BJ (cell line): ENCODE measurements at regions not wholly inside any gene's neighbourhood (a gene's known extent, or its start where the extent isn't known, plus 50 kb on each side); places are given as distances from the start of the nearest gene placed in this dataset.

ENCODE experiments used
- CTCF ChIA-PET: fragments of 350-600 bp; formaldehyde crosslinking; extraction: SDS; loops from one replicate; lab custom pipeline; 2021; ENCODE audit warnings: antibody characterized with exemption, inconsistent platforms; lab: Yijun Ruan, JAX
- POLR2A ChIA-PET: fragments of 300-600 bp; sonication (Branson Sonifier 250); formaldehyde crosslinking; extraction: SDS; loops from one replicate; lab custom pipeline; 2021; ENCODE audit warnings: antibody characterized with exemption; lab: Charles Lee
- DNase-seq: peaks from one replicate; pipeline ENCODE4 v3.0.0-alpha.2; 2011; ENCODE audit warnings: low read depth
- H3K27me3 ChIP-seq: 2 replicates; pipeline ENCODE4 v1.6.0; 2011; ENCODE audit warnings: low read length; ENCODE audit not compliant: control insufficient read depth, insufficient read depth
- H3K36me3 ChIP-seq: 2 replicates; pipeline ENCODE4 v1.5.1; 2011; ENCODE audit warnings: low read length; ENCODE audit not compliant: control insufficient read depth, insufficient read depth
- H3K4me3 ChIP-seq: 2 replicates; pipeline ENCODE4 v1.5.1; 2011; ENCODE audit warnings: low read depth, mild to moderate bottlenecking, control low read depth, low read length
- TF ChIP-seq, protein P1 (sequence below): IDR thresholded peaks from 2 replicates; pipeline ENCODE4 v1.5.1; 2011; ENCODE audit warnings: low read depth, mild to moderate bottlenecking, control low read depth, inconsistent platforms, low read length, moderate library complexity; ENCODE audit not compliant: insufficient read depth

DNA sequence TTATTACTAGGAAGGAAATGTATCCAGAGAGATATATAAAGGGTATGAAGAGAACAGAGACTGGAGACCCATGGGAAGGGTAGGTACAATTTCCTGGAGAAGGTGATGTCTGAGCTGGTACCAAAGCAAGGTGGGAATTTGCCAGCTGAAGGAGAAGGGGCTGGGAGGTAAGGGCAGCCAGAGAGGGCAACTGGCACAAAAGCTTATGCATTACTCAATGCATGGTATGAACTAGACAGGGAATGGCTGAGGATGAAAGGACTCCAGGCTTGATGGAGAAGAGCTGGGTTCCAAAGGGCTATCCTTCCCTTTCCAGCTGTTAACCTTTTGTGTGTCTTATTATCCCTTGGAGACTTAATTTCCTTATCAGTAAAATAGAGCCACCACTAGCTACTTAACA is 113.6 kb upstream of the GADD45A start:
- ChIA-PET CTCF (interaction anchor here (1.1 to 5.8 kb wide), 6 partner anchors 10 to 188 kb away, joined by 3 to 74 read pairs (median 4); partner anchors contain the start of gene GADD45A), POLR2A (interaction anchor here (0.5 to 0.6 kb wide), 3 partner anchors 32 to 205 kb away, joined by 3 to 7 read pairs (median 3); no protein-coding TSS in a partner anchor)
- H3K27me3 ChIP-seq: no peaks in the 10 kb centered on the region
- H3K36me3 ChIP-seq: no peaks in the 10 kb centered on the region
- H3K4me3 ChIP-seq: no peak overlapping the region
- no peak for DNase-seq
- TF ChIP-seq, protein P1, sequence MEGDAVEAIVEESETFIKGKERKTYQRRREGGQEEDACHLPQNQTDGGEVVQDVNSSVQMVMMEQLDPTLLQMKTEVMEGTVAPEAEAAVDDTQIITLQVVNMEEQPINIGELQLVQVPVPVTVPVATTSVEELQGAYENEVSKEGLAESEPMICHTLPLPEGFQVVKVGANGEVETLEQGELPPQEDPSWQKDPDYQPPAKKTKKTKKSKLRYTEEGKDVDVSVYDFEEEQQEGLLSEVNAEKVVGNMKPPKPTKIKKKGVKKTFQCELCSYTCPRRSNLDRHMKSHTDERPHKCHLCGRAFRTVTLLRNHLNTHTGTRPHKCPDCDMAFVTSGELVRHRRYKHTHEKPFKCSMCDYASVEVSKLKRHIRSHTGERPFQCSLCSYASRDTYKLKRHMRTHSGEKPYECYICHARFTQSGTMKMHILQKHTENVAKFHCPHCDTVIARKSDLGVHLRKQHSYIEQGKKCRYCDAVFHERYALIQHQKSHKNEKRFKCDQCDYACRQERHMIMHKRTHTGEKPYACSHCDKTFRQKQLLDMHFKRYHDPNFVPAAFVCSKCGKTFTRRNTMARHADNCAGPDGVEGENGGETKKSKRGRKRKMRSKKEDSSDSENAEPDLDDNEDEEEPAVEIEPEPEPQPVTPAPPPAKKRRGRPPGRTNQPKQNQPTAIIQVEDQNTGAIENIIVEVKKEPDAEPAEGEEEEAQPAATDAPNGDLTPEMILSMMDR: no peak

DNA sequence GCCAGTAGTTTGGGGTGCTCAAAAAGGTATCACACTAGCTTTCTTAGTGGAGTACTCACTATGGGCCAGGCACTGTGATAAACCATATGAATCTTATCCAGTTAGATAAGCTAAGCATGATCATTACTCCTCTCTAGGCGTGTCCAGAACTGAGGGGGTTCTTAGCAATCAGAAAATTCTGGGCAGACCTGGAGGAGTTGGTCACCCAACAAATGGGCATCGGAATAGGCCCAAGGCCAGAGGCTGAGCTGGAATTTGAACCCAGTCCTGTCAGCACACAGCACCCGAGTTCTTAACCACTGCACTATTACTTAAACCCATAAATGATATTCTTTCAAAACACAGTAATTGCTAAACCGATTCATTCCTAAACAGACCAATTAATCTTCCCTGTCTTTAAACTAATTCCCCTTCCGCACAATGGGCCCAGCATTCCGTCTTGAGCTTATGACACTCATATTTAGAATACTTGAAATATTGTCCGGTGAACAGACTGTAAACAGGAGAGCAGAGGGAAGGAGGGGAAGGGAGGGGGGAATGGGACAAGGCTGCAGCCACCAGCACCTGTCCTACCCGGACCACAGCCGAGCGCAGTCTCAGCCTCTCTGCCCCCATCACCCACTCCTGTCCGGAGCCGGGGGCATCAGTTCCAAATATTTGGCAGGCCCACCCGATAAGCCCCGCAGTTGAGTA is 113.0 kb upstream of the GADD45A start:
- H3K36me3 ChIP-seq: no peaks in the 10 kb centered on the region
- H3K4me3 ChIP-seq: no peak overlapping the region
- TF ChIP-seq, protein P1: no peak
- DNase-seq: no peak
- H3K27me3 ChIP-seq: no peaks in the 10 kb centered on the region
- CTCF ChIA-PET: interaction anchor here (1.1 to 5.8 kb wide), 5 partner anchors 11 to 187 kb away, joined by 3 to 74 read pairs (median 5); partner anchors contain the start of gene GADD45A
- POLR2A ChIA-PET: interaction anchor here (0.5 to 0.6 kb wide), 2 partner anchors 33 to 194 kb away, joined by 3 to 7 read pairs; no protein-coding TSS in a partner anchor

DNA sequence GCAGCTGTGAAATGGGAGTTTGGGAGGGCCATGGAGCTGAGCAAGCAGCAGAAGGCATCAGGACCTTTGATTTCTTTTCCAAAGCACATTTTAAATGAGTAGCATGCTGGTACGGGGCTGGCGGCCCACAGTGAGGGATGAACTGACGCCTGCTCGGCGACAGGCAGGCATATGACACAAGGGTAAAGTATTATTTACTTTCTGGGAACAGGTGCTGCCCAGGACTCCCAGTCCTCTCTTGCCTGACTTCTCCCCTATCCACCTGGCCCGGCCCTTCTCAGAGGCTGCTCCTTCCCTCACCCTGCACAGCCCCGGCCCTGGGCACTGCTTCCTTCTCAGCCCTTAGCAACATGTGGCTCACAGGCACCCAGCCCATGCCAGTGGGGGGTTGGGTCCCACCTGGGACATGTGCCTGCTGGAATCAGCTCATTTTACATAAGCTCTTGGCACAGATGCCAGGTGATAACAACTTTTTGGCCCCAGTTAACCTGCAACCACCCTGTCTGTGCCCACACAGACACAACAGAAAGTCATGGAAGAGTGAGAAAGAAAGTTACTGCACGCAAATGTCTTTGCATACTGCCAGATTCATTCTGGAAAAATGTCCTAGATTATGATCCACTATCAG is 112.3 kb upstream of the GADD45A start:
- no peaks in the 10 kb centered on the region for H3K36me3 ChIP-seq
- no peak for DNase-seq
- TF ChIP-seq, protein P1: no peak
- ChIA-PET CTCF (interaction anchor here (0.7 to 5.8 kb wide), 6 partner anchors 10 to 193 kb away, joined by 3 to 74 read pairs (median 4); no protein-coding TSS in a partner anchor), POLR2A (no interaction called here)
- H3K27me3 ChIP-seq: no peaks in the 10 kb centered on the region
- no peak overlapping the region for H3K4me3 ChIP-seq

DNA sequence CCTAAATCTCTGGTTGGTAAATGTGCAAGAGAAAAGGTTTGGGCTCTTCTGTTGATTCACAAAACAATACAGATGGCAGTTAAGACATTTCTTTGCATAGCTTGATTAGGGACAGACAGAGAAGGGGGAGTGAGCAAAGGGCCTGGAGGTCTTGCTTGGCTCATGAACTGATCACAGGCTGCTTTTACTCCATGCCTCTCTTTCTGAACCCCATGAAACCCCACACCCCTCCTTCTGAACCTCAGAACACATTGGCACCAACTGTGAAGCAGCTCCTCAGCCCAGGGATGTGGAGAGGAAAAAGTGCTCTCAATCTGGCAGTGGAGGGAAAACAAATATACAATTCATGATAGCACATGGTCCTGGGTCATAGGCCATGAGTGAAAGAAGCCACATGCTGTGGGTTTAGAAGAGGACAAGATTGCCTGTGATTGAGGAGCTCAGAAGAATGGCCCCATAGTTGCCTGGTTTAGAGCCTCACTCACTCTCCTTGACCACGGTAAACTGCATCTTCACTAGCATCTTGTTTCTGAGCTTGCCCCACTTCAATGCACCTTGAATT is 111.6 kb upstream of the GADD45A start:
- ChIA-PET CTCF (interaction anchor here (0.6 to 5.8 kb wide), 8 partner anchors 13 to 1720 kb away, joined by 3 to 74 read pairs (median 3); no protein-coding TSS in a partner anchor), POLR2A (no interaction called here)
- H3K4me3 ChIP-seq: no peak overlapping the region
- H3K27me3 ChIP-seq: no peaks in the 10 kb centered on the region
- TF ChIP-seq, protein P1: no peak
- no peaks in the 10 kb centered on the region for H3K36me3 ChIP-seq
- DNase-seq: no peak

DNA sequence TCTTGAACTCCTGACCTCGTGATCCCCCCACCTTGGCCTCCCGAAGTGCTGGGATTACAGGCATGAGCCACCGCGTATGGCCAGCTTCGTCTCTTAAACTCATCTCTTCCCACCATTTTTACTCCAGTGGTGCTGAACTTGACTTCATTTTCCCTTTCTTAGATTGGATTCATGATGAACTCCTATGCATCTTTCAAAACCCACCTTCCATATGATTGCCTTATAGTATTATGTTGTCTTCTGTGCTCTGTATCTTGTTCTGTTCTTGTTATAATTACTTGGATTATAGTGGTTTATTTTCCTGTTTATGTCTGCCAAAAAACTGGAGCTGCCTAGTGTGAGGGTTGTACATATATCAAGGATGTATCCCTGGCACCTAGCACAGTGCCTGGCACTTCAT is 110.8 kb upstream of the GADD45A start:
- no peaks in the 10 kb centered on the region for H3K36me3 ChIP-seq
- H3K27me3 ChIP-seq: no peaks in the 10 kb centered on the region
- POLR2A ChIA-PET: no interaction called here
- TF ChIP-seq, protein P1: no peak
- no peak overlapping the region for H3K4me3 ChIP-seq
- DNase-seq: no peak
- CTCF ChIA-PET: interaction anchor here (0.9 to 5.8 kb wide), 6 partner anchors 14 to 191 kb away, joined by 3 to 74 read pairs (median 4); no protein-coding TSS in a partner anchor
